ENCODE measurements at regions not wholly inside any gene's neighbourhood (a gene's known extent, or its start where the extent isn't known, plus 50 kb on each side); places are given as distances from the start of the nearest gene placed in this dataset.
"Not testable (repeated sequence)": the region's sequence is repeated elsewhere in the genome, so short reads cannot be mapped to it uniquely, and the experiment has no call there.

- DNase-seq: no peak
These were observed 101.9 kb upstream of the RBPJ start for GRCh38 chr4:26218677-26219605.

GRCh38 chr4:26220696-26221095, 100.1 kb upstream of the RBPJ start:
- no peak for DNase-seq

- no peak for DNase-seq
These were observed 97.7 kb upstream of the RBPJ start for GRCh38 chr4:26223155-26223554.

GRCh38 chr4:26226629-26227376, 94.0 kb upstream of the RBPJ start:
- DNase-seq: no peak

GRCh38 chr4:26227601-26228229, 93.1 kb upstream of the RBPJ start:
- DNase-seq: no peak

GRCh38 chr4:26228883-26229282, 91.9 kb upstream of the RBPJ start:
- no peak for DNase-seq

GRCh38 chr4:26229974-26230373, 90.8 kb upstream of the RBPJ start:
- no peak for DNase-seq

GRCh38 chr4:26233350-26233749, 87.5 kb upstream of the RBPJ start:
- DNase-seq: no peak

GRCh38 chr4:26235500-26235899, 85.3 kb upstream of the RBPJ start:
- DNase-seq: peak; percentile 65

- DNase-seq: no peak
These were observed 82.9 kb upstream of the RBPJ start for GRCh38 chr4:26237916-26238315.

- no peak for DNase-seq
These were observed 82.4 kb upstream of the RBPJ start for GRCh38 chr4:26238426-26238777.

GRCh38 chr4:26238778-26239679, 81.8 kb upstream of the RBPJ start:
- peak; percentile 62 for DNase-seq

- no peak for DNase-seq
These were observed 81.0 kb upstream of the RBPJ start for GRCh38 chr4:26239801-26240200.

GRCh38 chr4:26241179-26241578, 79.6 kb upstream of the RBPJ start:
- no peak for DNase-seq

GRCh38 chr4:26242451-26242850, 78.4 kb upstream of the RBPJ start:
- DNase-seq: no peak

GRCh38 chr4:26244138-26244537, 76.7 kb upstream of the RBPJ start:
- not testable (repeated sequence) for DNase-seq

- DNase-seq: peak; percentile 78
These were observed 72.2 kb upstream of the RBPJ start for GRCh38 chr4:26248647-26249046.

- DNase-seq: no peak
These were observed 68.3 kb upstream of the RBPJ start for GRCh38 chr4:26252349-26253025.

- DNase-seq: no peak
These were observed 66.8 kb upstream of the RBPJ start for GRCh38 chr4:26253968-26254367.

- DNase-seq: no peak
These were observed 64.8 kb upstream of the RBPJ start for GRCh38 chr4:26255989-26256388.

GRCh38 chr4:26257444-26257843, 63.4 kb upstream of the RBPJ start:
- not testable (repeated sequence) for DNase-seq

GRCh38 chr4:26257850-26258249, 63.0 kb upstream of the RBPJ start:
- no peak for DNase-seq

Measured in NCI-H2171 treated with DMSO at 0.1 percent for 48 hours (cell line).